IgD-negative memory B cell (primary cell): ENCODE measurements at regions not wholly inside any gene's neighbourhood (a gene's known extent, or its start where the extent isn't known, plus 50 kb on each side); places are given as distances from the start of the nearest gene placed in this dataset.

Experiments
- H3K27ac Mint-ChIP-seq, 3 donors: one replicate each; pipeline ENCODE4 v1.8.0; 2020 to 2022; ENCODE audit warnings: mild to moderate bottlenecking in 3 of 3, mixed read lengths in 3 of 3, moderate library complexity in 1 of 3
- H3K27me3 Mint-ChIP-seq: one replicate; pipeline ENCODE4 v1.8.0; 2021; ENCODE audit warnings: mixed read lengths
- H3K36me3 Mint-ChIP-seq: one replicate; pipeline ENCODE4 v1.8.0; 2020; ENCODE audit warnings: mild to moderate bottlenecking, mixed read lengths
- H3K4me1 Mint-ChIP-seq, 3 donors: one replicate each; pipeline ENCODE4 v1.8.0; 2020 to 2022; ENCODE audit warnings: mixed read lengths in 3 of 3, mild to moderate bottlenecking in 1 of 3
- H3K4me3 Mint-ChIP-seq, 4 donors: one replicate each; pipeline ENCODE4 v1.8.0; 2020 to 2022; ENCODE audit warnings: mild to moderate bottlenecking in 4 of 4, mixed read lengths in 4 of 4, moderate library complexity in 3 of 4
- H3K9me3 Mint-ChIP-seq, 3 donors: one replicate each; pipeline ENCODE4 v1.8.0; 2020 to 2021; ENCODE audit warnings: mixed read lengths in 3 of 3, mild to moderate bottlenecking in 1 of 3

DNA sequence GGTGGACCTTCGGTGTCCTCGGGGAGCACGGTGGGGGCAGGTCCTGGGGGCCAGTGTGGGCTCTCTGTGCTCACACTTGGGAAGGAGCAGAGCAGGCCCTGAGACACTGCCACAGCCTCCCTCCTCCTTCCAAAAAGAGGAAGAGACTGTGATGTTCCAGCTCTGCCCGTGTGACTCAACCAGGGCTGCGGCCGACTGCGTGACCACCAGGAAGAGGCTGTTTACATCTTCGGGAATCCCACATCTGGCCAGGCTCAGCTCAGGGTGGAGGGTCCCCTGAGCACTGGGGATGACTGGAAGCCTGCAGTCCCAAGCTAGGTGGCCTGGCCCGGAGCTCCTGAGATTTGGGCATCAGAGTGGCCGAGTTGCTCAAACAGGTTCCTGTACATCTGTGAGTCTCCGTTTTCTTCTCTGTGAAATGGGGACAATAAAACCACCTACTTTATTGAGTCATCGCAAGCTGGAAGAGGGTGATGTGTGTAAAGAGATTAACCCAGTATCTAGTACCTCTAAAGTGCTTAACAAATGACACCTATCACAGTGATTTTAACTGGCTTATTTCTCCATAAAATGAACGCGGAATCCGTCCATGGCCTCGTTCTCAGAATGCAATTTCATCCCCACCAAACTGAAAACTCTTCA lies 242.1 kb downstream of the DLL1 start:
- peaks cover 4% of the 10 kb centered on the region for H3K27me3 Mint-ChIP-seq
- H3K27ac Mint-ChIP-seq: peak overlapping the region in 1 of 3 donors; percentile 84
- H3K4me1 Mint-ChIP-seq: peaks cover 0 to 1% (median 0%) of the 10 kb centered on the region in 3 donors
- H3K36me3 Mint-ChIP-seq: no peaks in the 10 kb centered on the region
- no peaks in the 10 kb centered on the region for H3K9me3 Mint-ChIP-seq
- H3K4me3 Mint-ChIP-seq: no peak overlapping the region

DNA sequence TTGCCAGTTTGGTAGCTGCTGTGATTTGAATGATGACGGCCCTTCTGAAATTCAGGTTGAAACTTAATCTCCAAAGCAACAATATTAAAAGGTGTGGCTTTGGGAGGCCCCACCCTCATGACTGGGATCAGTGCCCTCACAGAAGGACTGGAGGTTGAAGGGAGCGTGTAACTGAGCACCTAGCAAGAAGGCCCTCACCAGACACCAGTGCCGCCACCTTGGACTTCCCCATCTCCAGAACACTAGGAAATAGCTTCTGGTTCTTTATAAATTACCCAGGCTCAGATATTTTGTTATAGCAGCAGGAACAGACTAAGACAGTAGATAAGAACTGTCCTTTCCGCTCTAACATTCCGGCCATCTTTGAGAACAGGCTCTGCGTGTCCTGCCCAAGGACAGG lies 243.1 kb downstream of the DLL1 start:
- Mint-ChIP-seq H3K36me3 (no peaks in the 10 kb centered on the region), H3K9me3 (no peaks in the 10 kb centered on the region), H3K4me3 (no peak overlapping the region), H3K4me1 (peaks cover 0 to 1% (median 0%) of the 10 kb centered on the region in 3 donors), H3K27me3 (peaks cover 4% of the 10 kb centered on the region), H3K27ac (no peak overlapping the region)

DNA sequence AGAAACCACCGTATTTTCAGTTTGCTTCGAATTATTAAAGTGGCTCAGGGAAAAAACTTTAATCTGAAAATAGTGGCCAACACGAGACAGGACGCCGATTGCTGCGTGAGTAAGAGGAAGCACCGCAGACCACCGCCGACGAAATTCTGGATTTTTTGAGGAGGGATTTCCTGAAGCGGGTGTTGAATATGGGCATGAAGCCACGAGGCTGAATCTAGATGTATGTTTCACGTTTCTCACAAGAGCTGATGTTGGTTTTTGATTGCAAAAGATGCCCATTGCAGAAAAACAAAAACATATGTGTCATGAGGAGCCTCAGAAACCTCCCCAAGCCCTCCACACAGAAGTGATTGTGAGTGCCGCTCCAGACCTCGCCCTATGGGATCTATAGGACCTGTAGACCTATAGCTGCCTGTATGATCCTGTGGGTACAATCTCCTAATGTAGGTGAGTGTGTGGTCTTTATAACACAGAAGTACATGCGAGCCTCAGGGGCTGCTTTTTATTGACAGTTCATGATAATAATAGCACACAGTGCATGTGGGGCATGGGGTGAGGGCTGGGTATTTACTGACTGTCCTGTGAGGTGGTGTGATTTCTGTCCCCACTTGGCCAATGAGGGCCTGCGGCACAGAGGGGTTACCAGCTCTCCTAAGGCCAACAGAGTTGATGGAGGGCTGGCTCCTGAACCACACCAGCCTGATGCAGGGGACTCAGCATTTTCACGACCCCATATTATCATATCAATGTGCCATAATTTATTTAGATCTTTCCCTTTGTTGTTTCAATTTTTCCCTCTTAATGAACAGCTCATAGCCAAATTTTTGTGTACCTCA lies 243.9 kb downstream of the DLL1 start:
- Mint-ChIP-seq H3K9me3 (no peaks in the 10 kb centered on the region), H3K4me3 (no peak overlapping the region), H3K27ac (no peak overlapping the region), H3K4me1 (peaks cover 0 to 1% (median 0%) of the 10 kb centered on the region in 3 donors), H3K36me3 (no peaks in the 10 kb centered on the region), H3K27me3 (peaks cover 4% of the 10 kb centered on the region)

DNA sequence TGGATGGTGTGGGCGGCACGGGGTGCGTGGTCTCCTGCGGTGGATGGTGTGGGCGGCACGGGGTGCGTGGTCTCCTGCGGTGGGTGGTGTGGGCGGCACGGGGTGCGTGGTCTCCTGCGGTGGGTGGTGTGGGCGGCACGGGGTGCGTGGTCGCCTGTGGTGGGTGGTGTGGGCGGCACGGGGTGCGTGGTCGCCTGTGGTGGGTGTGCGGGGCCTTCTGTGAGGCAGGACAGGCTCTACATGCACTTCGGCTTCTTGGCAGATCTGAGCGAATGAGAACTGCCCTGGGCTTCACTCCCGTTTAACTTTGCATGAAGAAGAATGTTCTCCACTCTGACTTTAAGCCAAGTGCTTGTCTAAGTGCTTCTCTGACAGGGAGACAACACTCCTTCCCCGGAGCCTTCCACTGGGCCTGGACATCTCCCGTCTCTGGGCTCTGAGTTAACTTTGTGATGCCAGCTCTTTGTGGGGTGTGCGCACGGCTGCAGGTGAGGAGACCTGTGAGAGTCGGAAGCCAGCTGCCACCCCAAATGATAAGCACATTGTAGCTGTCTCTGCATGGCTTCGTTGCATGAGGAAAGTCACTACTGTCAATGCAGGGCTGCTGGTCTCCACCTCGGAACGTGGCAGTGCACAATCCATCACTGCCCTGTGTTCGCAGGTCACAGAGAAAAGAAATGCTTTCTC lies 244.8 kb downstream of the DLL1 start:
- Mint-ChIP-seq H3K27ac (no peak overlapping the region), H3K4me3 (no peak overlapping the region), H3K4me1 (peaks cover 0 to 1% (median 0%) of the 10 kb centered on the region in 3 donors), H3K27me3 (peaks cover 2% of the 10 kb centered on the region), H3K9me3 (no peaks in the 10 kb centered on the region), H3K36me3 (no peaks in the 10 kb centered on the region)

DNA sequence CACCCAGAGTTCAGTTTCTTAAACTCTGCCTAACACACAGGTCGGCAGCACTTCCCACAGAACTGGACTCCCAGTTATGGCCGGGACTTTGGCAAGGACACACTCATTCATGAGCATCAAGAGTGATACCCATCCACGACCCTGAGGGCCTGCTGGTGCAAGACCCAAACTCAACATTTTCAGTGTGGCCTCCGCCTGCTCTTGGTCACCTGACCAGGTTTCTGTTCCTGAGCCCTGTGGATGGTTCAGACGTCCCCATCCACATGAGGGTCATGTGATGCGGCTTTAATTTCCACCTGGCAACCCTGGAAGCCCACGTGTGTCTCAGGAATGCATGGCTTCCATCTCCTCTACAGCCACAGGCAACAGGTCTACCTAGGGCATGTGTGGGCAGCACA lies 245.3 kb downstream of the DLL1 start:
- no peak overlapping the region for H3K4me3 Mint-ChIP-seq
- H3K36me3 Mint-ChIP-seq: no peaks in the 10 kb centered on the region
- H3K4me1 Mint-ChIP-seq: peaks cover 0 to 1% (median 0%) of the 10 kb centered on the region in 3 donors
- no peak overlapping the region for H3K27ac Mint-ChIP-seq
- peaks cover 2% of the 10 kb centered on the region for H3K27me3 Mint-ChIP-seq
- H3K9me3 Mint-ChIP-seq: no peaks in the 10 kb centered on the region

DNA sequence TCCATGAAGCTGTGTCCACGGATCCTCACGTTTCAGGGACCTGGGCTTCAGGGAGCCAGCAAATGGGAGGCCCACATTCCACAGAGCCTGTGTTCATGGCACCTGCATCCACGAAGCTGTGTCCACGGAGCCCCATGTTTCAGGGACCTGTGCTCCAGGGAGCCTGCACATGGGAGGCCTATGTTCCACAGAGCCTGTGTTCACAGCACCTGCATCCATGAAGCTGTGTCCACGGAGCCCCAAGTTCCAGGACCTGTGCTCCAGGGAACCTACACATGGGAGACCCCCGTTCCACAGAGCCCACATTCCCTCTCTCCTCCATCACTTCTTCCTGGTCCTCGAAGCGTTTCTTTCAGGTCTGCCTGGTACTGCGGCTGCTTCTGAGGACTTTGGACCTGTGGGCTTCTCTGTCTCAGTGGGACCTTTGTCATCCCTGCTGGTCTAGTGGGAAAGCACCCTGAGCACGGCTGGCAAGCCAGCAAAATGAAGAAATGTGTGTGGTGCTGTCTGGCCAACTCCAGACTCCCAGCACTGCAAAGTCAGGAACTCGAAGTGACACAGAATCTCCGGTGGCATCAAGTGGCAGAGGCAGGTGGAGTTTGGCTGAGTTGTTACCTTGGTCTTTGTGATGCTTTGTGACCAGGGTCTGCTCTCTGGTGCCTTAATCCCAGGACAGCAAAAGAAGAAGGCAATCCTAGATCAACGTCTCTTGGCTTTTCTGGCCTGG lies 245.9 kb downstream of the DLL1 start:
- H3K4me3 Mint-ChIP-seq: peak overlapping the region in 1 of 4 donors; percentile 17
- H3K27ac Mint-ChIP-seq: no peak overlapping the region
- H3K4me1 Mint-ChIP-seq: peaks cover 0 to 1% (median 0%) of the 10 kb centered on the region in 3 donors
- H3K36me3 Mint-ChIP-seq: no peaks in the 10 kb centered on the region
- H3K9me3 Mint-ChIP-seq: no peaks in the 10 kb centered on the region
- peaks cover 2% of the 10 kb centered on the region for H3K27me3 Mint-ChIP-seq

DNA sequence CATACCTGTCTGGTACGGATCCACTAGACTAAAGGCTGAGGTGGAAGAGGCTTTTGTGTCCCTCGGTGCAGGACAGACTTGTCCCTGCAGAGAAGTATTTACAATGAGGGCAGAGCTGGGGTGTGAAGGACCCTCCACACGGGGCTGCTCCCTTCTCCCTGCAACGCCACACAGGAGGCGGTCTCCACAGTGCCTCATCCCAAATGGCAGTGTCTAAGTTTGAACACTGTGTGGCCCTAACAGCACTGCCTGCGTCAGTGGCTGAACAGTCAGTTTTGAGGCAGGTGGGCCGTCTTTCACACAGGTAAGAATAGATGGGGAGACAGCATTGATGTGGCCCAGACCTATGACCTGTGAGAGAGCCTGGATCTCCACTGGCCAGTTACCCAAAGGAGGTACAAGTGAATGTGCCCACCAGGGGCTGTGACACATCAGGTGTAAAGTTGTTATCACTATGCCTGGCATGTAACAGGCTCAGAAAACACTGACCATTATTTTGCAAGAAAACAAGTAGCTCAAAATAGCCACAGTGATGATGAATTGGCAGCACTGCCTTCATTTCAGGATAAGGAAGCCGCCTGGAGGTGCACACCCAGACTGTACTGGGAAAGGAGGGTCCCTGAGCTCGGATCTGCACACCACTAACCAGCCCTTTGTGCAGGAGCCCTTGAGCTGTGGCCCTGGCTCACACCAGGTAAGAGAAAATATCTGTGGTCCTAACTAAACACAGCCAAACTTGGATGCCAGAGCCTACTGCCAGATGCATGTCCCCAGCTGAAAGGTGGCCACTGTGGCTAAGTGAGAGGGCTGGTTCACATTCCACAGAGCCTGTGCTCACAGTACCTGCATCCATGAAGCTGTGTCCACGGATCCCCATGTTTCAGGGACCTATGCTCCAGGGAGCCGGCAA lies 246.7 kb downstream of the DLL1 start:
- Mint-ChIP-seq H3K4me1 (peaks cover 0 to 2% (median 0%) of the 10 kb centered on the region in 3 donors), H3K4me3 (no peak overlapping the region), H3K27me3 (peaks cover 2% of the 10 kb centered on the region), H3K36me3 (peaks cover 2% of the 10 kb centered on the region), H3K27ac (no peak overlapping the region), H3K9me3 (no peaks in the 10 kb centered on the region)

DNA sequence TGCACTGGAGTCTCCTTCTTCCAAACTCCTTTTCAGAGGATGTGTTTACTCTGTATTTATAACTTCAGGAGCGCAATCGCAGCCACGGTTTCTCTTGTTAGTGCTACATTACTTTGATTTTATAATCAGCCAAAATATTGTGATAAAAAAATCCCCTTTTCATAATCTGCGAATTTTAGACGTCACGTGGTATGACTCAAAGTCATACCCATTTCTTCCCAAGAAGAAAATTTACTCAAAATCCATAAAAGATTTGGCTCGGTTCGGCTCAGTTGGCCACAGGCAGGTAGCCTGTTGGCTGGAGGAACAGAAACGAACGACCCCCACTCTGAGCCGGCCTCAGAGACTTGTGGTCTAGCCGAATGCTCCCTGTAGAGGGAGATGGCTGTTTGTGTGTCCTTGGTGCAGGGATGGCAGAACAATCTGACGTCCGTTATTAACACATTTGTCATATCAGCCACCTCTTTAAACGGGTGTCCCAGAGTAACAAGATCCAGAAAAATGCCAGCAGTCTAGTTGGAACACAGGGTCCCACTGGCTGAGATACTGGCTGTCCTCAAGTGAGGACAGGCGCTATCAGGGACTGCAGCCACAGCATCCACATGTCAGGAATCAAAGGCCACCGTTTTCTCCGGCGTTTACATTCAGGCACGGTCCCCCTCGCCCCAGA lies 247.6 kb downstream of the DLL1 start:
- peaks cover 0 to 2% (median 0%) of the 10 kb centered on the region in 3 donors for H3K4me1 Mint-ChIP-seq
- peaks cover 2% of the 10 kb centered on the region for H3K27me3 Mint-ChIP-seq
- no peak overlapping the region for H3K4me3 Mint-ChIP-seq
- no peak overlapping the region for H3K27ac Mint-ChIP-seq
- peaks cover 2% of the 10 kb centered on the region for H3K36me3 Mint-ChIP-seq
- H3K9me3 Mint-ChIP-seq: peaks cover 0 to 2% (median 0%) of the 10 kb centered on the region in 3 donors

DNA sequence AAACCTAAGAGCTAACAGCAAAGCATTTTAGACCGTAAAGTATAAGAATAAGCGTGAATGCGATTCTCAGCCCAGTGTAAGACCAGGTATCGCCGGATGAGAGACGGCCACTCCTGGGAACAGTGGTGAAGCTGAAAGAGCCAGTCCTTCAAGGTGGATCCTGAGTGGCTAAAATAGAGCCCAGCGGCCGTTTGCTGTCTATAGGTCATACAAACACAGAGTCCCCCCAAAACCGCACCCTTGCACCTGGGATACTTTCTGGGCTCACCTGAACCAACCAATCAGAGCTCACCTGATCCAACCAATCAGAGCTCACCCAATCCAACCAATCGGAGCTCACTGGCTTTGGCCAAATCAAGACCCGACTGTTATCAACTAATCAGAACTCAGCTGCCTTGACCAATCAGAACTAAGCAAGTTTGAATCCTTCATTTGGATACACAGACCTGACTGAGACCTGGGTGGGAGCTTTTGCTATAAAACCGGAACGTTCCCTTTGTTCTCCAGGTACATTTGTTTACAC lies 248.2 kb downstream of the DLL1 start:
- Mint-ChIP-seq H3K36me3 (peaks cover 2% of the 10 kb centered on the region), H3K27ac (no peak overlapping the region), H3K4me3 (no peak overlapping the region), H3K9me3 (peaks cover 0 to 4% (median 0%) of the 10 kb centered on the region in 3 donors), H3K27me3 (peaks cover 2% of the 10 kb centered on the region), H3K4me1 (peaks cover 0 to 2% (median 0%) of the 10 kb centered on the region in 3 donors)

DNA sequence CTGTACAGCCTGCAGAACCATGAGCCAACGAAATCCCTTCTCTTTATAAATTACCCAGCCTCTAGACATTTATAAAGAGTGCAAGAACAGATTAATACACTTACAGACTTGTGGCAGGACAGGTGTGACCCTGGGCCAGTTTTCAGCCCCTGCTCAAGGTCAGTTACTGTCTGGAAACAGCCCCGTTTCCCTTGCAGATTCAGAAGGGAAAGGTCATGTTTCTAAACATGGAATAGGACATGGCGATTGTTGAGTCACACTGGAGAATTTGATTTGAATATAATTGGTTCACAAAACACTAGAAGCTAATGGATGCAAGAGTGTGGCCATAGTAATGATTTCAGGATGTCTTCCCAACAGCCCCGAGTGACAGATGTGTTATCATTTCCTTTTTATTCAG lies 248.8 kb downstream of the DLL1 start:
- no peak overlapping the region for H3K27ac Mint-ChIP-seq

DNA sequence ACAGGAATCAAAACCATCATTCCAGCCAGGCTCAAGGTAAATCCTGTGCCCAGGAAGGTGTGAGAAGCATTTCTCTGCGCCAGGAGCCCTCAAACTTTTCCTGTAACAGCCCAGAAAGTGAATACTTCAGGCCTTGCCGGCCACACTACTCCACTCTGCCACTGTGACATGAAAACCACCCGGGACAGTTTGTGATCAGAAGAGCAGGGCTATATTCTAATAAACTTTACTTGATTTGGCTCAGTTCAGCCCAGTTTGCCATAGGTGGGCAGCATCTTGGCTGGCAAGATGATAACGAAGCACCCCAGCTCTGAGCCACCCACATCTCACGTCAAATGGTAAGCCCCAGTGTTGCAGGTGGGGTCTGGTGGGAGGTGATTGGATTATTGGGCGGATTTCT lies 249.4 kb downstream of the DLL1 start:
- Mint-ChIP-seq H3K27me3 (peaks cover 2% of the 10 kb centered on the region), H3K27ac (no peak overlapping the region), H3K4me1 (peaks cover 0 to 2% (median 0%) of the 10 kb centered on the region in 3 donors), H3K9me3 (peaks cover 0 to 4% (median 1%) of the 10 kb centered on the region in 3 donors), H3K36me3 (peaks cover 2% of the 10 kb centered on the region), H3K4me3 (no peak overlapping the region)

More for the DNA sequence above, 248.8 kb downstream of the DLL1 start:
- peaks cover 2% of the 10 kb centered on the region for H3K27me3 Mint-ChIP-seq
- H3K4me3 Mint-ChIP-seq: no peak overlapping the region
- peaks cover 2% of the 10 kb centered on the region for H3K36me3 Mint-ChIP-seq
- peaks cover 0 to 2% (median 0%) of the 10 kb centered on the region in 3 donors for H3K4me1 Mint-ChIP-seq
- H3K9me3 Mint-ChIP-seq: peaks cover 0 to 4% (median 0%) of the 10 kb centered on the region in 3 donors

DNA sequence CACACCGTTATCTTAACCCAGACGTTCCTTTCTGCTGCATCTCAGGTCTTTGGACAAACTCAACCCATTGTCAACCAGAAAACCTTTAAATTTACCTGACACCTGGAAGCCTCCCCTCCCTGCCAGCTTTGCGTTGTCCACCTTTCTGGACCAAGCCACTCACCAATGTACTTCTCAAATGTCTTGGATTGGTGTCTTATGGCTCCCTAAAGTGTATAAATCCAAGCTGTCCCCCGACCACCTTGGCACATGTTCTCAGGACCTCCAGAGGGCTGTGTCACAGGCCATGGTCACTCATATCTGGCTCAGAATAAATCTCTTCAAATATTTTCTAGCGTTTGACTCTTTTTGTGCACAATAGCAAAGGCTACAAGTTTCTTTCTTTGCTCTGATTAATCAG lies 250.0 kb downstream of the DLL1 start:
- no peak overlapping the region for H3K4me3 Mint-ChIP-seq
- peaks cover 3 to 7% (median 5%) of the 10 kb centered on the region in 3 donors for H3K9me3 Mint-ChIP-seq
- H3K4me1 Mint-ChIP-seq: peaks cover 0 to 2% (median 0%) of the 10 kb centered on the region in 3 donors
- H3K27me3 Mint-ChIP-seq: peaks cover 2% of the 10 kb centered on the region
- no peak overlapping the region for H3K27ac Mint-ChIP-seq
- peaks cover 2% of the 10 kb centered on the region for H3K36me3 Mint-ChIP-seq

DNA sequence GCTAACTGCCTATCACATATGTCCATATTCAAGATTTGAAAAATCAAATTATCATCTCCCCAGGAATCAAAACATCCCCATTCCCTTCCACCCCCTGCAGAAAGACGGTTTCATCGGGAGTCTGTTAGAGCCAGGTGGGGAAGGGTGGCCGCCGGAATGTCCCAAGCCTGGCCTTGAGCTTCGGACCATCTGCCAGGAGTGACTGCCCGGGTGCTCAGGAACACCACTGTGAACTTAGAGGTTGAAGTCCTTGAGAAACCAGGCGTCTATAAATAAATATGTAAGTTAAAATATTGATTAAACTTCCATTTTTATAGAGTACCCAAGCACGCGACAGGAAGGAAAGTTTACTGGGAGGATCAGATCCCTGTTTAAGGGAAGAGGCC lies 250.8 kb downstream of the DLL1 start:
- Mint-ChIP-seq H3K4me3 (no peak overlapping the region), H3K4me1 (peaks cover 0 to 2% (median 0%) of the 10 kb centered on the region in 3 donors), H3K27ac (no peak overlapping the region), H3K27me3 (peaks cover under 1% of the 10 kb centered on the region), H3K9me3 (peaks cover 3 to 12% (median 5%) of the 10 kb centered on the region in 3 donors), H3K36me3 (peaks cover 2% of the 10 kb centered on the region)
